ENCODE measurements at regions not wholly inside any gene's neighbourhood (a gene's known extent, or its start where the extent isn't known, plus 50 kb on each side); places are given as distances from the start of the nearest gene placed in this dataset.

- Histone ChIP-seq H3K4me1 (ENCODE audit: control insufficient read depth, insufficient read depth, low read length) (no peaks in the 10 kb centered on the region), H3K9me3 (ENCODE audit: control insufficient read depth, low read length) (no peaks in the 10 kb centered on the region), H3K27me3 (ENCODE audit: control insufficient read depth, insufficient read depth, low read length) (no peaks in the 10 kb centered on the region), H3K36me3 (ENCODE audit: control insufficient read depth, insufficient read depth, low read length) (no peaks in the 10 kb centered on the region), H3K4me3 (ENCODE audit: low read length) (no peak overlapping the region), H3K9ac (ENCODE audit: low read length) (no peak overlapping the region)
These were observed 320.7 kb downstream of the MTX2 start for GRCh38 chr2:176589825-176590440.

- no peak overlapping the region for H3K4me3 ChIP-seq (ENCODE audit: low read length)
- H3K36me3 ChIP-seq (ENCODE audit: control insufficient read depth, insufficient read depth, low read length), result no peaks in the 10 kb centered on the region
- H3K4me1 ChIP-seq (ENCODE audit: control insufficient read depth, insufficient read depth, low read length), result no peaks in the 10 kb centered on the region
- no peaks in the 10 kb centered on the region for H3K9me3 ChIP-seq (ENCODE audit: control insufficient read depth, low read length)
- no peaks in the 10 kb centered on the region for H3K27me3 ChIP-seq (ENCODE audit: control insufficient read depth, insufficient read depth, low read length)
- H3K9ac ChIP-seq (ENCODE audit: low read length), result no peak overlapping the region
These were observed 323.0 kb downstream of the MTX2 start for GRCh38 chr2:176592216-176592615.

GRCh38 chr2:176595986-176596385 is 326.7 kb downstream of the MTX2 start:
- Histone ChIP-seq H3K9me3 (ENCODE audit: control insufficient read depth, low read length) (no peaks in the 10 kb centered on the region), H3K36me3 (ENCODE audit: control insufficient read depth, insufficient read depth, low read length) (no peaks in the 10 kb centered on the region), H3K9ac (ENCODE audit: low read length) (no peak overlapping the region), H3K27me3 (ENCODE audit: control insufficient read depth, insufficient read depth, low read length) (no peaks in the 10 kb centered on the region), H3K4me1 (ENCODE audit: control insufficient read depth, insufficient read depth, low read length) (no peaks in the 10 kb centered on the region), H3K4me3 (ENCODE audit: low read length) (no peak overlapping the region)

GRCh38 chr2:176597916-176598315 is 328.7 kb downstream of the MTX2 start:
- Histone ChIP-seq H3K36me3 (ENCODE audit: control insufficient read depth, insufficient read depth, low read length) (no peaks in the 10 kb centered on the region), H3K4me1 (ENCODE audit: control insufficient read depth, insufficient read depth, low read length) (no peaks in the 10 kb centered on the region), H3K4me3 (ENCODE audit: low read length) (no peak overlapping the region), H3K9ac (ENCODE audit: low read length) (no peak overlapping the region), H3K9me3 (ENCODE audit: control insufficient read depth, low read length) (no peaks in the 10 kb centered on the region), H3K27me3 (ENCODE audit: control insufficient read depth, insufficient read depth, low read length) (no peaks in the 10 kb centered on the region)

DNA sequence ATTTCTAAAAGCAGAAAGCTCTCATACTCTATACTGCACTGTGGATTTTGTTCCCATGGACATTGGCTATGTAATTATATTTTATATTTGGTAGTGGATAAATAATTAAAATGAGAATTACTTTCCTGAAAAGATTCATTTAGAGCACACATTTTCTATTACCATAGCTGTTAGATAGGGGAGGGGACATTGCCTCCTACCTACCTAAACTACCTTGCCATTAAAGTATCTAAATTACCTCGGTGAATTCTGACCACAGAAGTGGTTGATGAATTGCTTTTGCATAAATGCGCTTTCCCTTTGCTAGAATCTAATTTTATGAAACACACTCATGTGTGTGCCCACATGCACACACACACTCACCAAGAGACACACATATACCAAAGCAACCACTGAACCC is 329.1 kb downstream of the MTX2 start:
- Histone ChIP-seq H3K9ac (ENCODE audit: low read length) (no peak overlapping the region), H3K4me1 (ENCODE audit: control insufficient read depth, insufficient read depth, low read length) (no peaks in the 10 kb centered on the region), H3K4me3 (ENCODE audit: low read length) (no peak overlapping the region), H3K36me3 (ENCODE audit: control insufficient read depth, insufficient read depth, low read length) (no peaks in the 10 kb centered on the region), H3K9me3 (ENCODE audit: control insufficient read depth, low read length) (no peaks in the 10 kb centered on the region), H3K27me3 (ENCODE audit: control insufficient read depth, insufficient read depth, low read length) (no peaks in the 10 kb centered on the region)

DNA sequence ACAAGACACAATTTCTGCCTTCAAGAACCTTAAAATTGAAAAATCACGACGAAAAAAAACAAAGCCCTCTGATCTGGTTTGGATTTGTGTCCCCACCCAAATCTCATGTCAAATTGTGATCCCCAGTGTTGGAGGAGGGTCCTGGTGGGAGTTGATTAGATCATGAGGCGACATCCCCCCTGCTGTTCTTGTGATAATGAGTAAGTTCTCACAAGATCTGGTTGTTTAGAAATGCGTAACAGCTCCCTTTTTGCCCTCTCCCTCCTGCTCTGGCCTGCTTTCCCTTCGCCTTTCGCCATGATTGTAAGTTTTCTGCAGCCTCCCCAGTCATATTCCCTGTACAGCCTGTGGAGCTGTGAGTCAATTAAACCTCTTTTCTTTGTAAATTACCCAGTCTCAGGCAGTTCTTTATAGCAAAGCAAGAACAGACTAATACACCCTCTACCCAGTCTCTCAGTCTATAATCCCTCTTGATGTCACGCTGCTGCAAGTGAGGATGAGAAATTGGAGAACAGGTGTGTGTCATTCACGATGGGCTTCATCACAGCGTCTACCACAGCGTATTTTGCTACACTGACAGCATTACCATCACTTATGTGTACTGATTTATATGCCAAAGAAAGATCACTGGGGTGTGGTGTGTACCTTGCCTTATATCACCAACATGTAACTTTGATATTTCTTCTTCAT is 330.7 kb downstream of the MTX2 start:
- no peak overlapping the region for H3K4me3 ChIP-seq (ENCODE audit: low read length)
- H3K36me3 ChIP-seq (ENCODE audit: control insufficient read depth, insufficient read depth, low read length), result no peaks in the 10 kb centered on the region
- H3K9me3 ChIP-seq (ENCODE audit: control insufficient read depth, low read length), result no peaks in the 10 kb centered on the region
- no peak overlapping the region for H3K9ac ChIP-seq (ENCODE audit: low read length)
- H3K4me1 ChIP-seq (ENCODE audit: control insufficient read depth, insufficient read depth, low read length), result no peaks in the 10 kb centered on the region
- H3K27me3 ChIP-seq (ENCODE audit: control insufficient read depth, insufficient read depth, low read length), result no peaks in the 10 kb centered on the region

DNA sequence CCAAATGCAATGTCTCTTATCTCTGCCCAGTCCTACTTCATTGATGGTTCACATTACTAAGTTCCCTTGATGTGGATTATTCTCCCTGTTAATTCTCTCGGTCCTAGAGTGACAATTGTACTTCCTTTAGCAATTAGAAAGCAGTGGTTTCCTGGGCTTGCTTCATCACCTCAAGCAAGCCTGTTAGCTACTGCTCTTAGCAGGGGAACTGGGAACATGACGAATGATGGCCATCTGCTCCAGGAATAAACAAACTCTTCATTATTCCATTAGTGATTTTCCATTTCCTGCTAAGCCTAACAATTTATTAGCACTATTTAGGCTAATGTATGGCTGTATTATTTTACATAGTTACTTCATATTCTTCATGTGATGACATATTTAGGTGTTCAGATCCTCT is 331.8 kb downstream of the MTX2 start:
- Histone ChIP-seq H3K9ac (ENCODE audit: low read length) (no peak overlapping the region), H3K36me3 (ENCODE audit: control insufficient read depth, insufficient read depth, low read length) (no peaks in the 10 kb centered on the region), H3K9me3 (ENCODE audit: control insufficient read depth, low read length) (no peaks in the 10 kb centered on the region), H3K4me3 (ENCODE audit: low read length) (no peak overlapping the region), H3K4me1 (ENCODE audit: control insufficient read depth, insufficient read depth, low read length) (no peaks in the 10 kb centered on the region), H3K27me3 (ENCODE audit: control insufficient read depth, insufficient read depth, low read length) (no peaks in the 10 kb centered on the region)

DNA sequence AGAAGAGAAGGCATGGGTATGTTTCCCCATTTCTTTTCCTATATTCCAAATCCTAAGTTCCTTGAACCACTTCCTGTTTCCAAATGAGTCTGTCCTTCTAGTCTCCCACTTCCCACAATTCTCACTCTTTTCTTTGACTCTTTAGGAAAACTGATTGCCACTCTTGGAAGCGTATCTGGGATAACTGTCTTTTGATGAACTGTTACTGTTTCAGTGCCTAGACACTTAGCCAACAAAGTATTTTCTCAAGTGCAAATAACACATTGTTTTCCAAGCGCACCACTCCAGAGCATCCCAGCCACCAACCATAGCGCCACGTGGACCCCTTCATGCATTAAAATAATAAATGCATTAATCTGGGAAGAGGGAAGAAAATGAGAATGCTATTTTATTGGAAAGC is 342.8 kb downstream of the MTX2 start:
- H3K4me3 ChIP-seq (ENCODE audit: low read length), result no peak overlapping the region
- H3K9ac ChIP-seq (ENCODE audit: low read length), result no peak overlapping the region
- no peaks in the 10 kb centered on the region for H3K27me3 ChIP-seq (ENCODE audit: control insufficient read depth, insufficient read depth, low read length)
- H3K36me3 ChIP-seq (ENCODE audit: control insufficient read depth, insufficient read depth, low read length), result no peaks in the 10 kb centered on the region
- H3K9me3 ChIP-seq (ENCODE audit: control insufficient read depth, low read length), result no peaks in the 10 kb centered on the region
- H3K4me1 ChIP-seq (ENCODE audit: control insufficient read depth, insufficient read depth, low read length), result no peaks in the 10 kb centered on the region

- Histone ChIP-seq H3K9me3 (ENCODE audit: control insufficient read depth, low read length) (no peaks in the 10 kb centered on the region), H3K36me3 (ENCODE audit: control insufficient read depth, insufficient read depth, low read length) (no peaks in the 10 kb centered on the region), H3K4me1 (ENCODE audit: control insufficient read depth, insufficient read depth, low read length) (no peaks in the 10 kb centered on the region), H3K27me3 (ENCODE audit: control insufficient read depth, insufficient read depth, low read length) (no peaks in the 10 kb centered on the region), H3K4me3 (ENCODE audit: low read length) (no peak overlapping the region), H3K9ac (ENCODE audit: low read length) (no peak overlapping the region)
These were observed 343.5 kb downstream of the MTX2 start for GRCh38 chr2:176612736-176613135.

DNA sequence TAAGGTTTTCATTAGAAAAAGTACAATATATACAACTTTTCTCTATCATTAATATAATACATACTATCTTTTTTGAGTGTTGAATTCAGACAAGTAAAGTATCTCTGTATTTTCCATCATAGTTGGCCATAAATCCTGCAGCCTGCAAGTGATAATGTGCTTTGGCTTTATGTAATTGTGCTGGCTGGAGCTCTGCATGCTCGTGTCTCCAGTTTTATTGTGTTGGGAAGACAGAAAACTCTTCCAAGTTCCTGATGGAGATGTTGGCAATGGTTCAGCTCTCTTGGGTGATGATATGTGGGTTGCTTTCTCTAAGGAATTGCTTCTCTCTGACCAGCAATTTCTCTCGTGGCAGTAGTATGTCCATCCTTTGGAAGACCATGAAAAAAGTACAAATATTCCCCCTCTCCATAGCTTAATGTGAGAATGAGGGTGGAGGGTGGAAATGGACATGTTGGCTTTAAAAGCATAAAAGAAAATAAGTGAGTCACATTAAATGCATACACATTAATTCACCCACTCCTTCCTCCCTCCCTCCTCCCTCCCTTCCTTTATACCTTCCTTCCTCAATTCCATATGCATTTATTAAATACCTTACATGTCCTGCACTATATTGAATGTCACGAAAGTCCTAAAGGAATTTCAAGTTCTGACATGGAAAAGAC is 344.2 kb downstream of the MTX2 start:
- H3K27me3 ChIP-seq (ENCODE audit: control insufficient read depth, insufficient read depth, low read length), result no peaks in the 10 kb centered on the region
- H3K4me1 ChIP-seq (ENCODE audit: control insufficient read depth, insufficient read depth, low read length), result no peaks in the 10 kb centered on the region
- no peaks in the 10 kb centered on the region for H3K36me3 ChIP-seq (ENCODE audit: control insufficient read depth, insufficient read depth, low read length)
- H3K4me3 ChIP-seq (ENCODE audit: low read length), result no peak overlapping the region
- H3K9ac ChIP-seq (ENCODE audit: low read length), result no peak overlapping the region
- H3K9me3 ChIP-seq (ENCODE audit: control insufficient read depth, low read length), result no peaks in the 10 kb centered on the region

DNA sequence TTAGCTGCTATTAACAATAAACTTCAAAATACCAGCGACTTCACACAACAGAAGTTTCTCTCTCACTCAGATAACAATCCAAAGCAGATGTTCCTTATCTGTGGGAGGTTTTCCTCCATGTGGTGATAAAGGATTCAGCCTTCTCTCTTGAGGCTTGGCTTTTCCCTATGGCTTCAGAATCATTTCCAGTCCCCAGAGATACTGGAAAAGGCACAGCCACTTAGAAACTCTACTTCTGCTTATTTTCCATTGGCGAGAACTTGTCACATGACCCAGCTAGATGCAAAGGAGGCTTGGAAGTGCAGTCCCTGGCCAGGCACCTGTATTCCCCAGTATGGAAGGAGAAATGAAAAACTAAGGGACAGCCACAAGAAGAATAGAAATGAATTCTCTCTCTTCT is 344.8 kb downstream of the MTX2 start:
- Histone ChIP-seq H3K4me1 (ENCODE audit: control insufficient read depth, insufficient read depth, low read length) (no peaks in the 10 kb centered on the region), H3K27me3 (ENCODE audit: control insufficient read depth, insufficient read depth, low read length) (no peaks in the 10 kb centered on the region), H3K9me3 (ENCODE audit: control insufficient read depth, low read length) (no peaks in the 10 kb centered on the region), H3K4me3 (ENCODE audit: low read length) (no peak overlapping the region), H3K36me3 (ENCODE audit: control insufficient read depth, insufficient read depth, low read length) (no peaks in the 10 kb centered on the region), H3K9ac (ENCODE audit: low read length) (no peak overlapping the region)

GRCh38 chr2:176614930-176615329 is 345.7 kb downstream of the MTX2 start:
- Histone ChIP-seq H3K9ac (ENCODE audit: low read length) (no peak overlapping the region), H3K4me3 (ENCODE audit: low read length) (no peak overlapping the region), H3K9me3 (ENCODE audit: control insufficient read depth, low read length) (no peaks in the 10 kb centered on the region), H3K36me3 (ENCODE audit: control insufficient read depth, insufficient read depth, low read length) (no peaks in the 10 kb centered on the region), H3K4me1 (ENCODE audit: control insufficient read depth, insufficient read depth, low read length) (no peaks in the 10 kb centered on the region), H3K27me3 (ENCODE audit: control insufficient read depth, insufficient read depth, low read length) (no peaks in the 10 kb centered on the region)

Data from mucosa of stomach (tissue), 1 donor.